ENCODE measurements at regions not wholly inside any gene's neighbourhood (a gene's known extent, or its start where the extent isn't known, plus 50 kb on each side); places are given as distances from the start of the nearest gene placed in this dataset.

DNA sequence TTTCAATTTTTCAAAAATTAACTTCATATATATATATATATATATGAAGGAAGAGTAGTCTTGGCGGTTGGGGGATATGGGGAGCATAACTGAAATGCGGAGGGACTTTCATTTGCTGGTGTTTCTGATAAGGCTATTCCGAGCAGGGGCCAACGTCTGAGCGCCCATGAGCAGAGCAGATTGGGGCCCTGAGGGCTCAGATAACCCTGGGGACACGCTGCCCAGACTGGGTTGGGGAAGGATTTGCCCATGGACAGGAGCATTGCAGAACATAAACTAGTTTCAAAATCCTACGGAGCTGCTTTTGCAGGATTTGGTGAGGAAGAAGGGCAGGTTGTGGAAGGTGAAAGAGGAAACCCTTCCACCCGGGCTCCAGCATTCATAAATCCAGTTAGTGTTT is 240.2 kb downstream of the IRX1 start:
- H3K9me3 Mint-ChIP-seq: no peaks in the 10 kb centered on the region
- intact Hi-C loops (cut with micrococcal nuclease): no loop called here
- no peaks in the 10 kb centered on the region for H3K4me1 Mint-ChIP-seq (ENCODE audit: low read depth)
- POLR2A ChIA-PET: no interaction called here
- H3K27ac Mint-ChIP-seq: no peak overlapping the region
- DNase-seq (no peak), ATAC-seq (no peak)
- H3K4me3 Mint-ChIP-seq: no peak overlapping the region
- H3K27me3 Mint-ChIP-seq: peaks cover 2% of the 10 kb centered on the region
- CTCF ChIA-PET: no interaction called here
- H3K36me3 Mint-ChIP-seq (ENCODE audit: low read depth): no peaks in the 10 kb centered on the region
- TF ChIP-seq, protein P1, sequence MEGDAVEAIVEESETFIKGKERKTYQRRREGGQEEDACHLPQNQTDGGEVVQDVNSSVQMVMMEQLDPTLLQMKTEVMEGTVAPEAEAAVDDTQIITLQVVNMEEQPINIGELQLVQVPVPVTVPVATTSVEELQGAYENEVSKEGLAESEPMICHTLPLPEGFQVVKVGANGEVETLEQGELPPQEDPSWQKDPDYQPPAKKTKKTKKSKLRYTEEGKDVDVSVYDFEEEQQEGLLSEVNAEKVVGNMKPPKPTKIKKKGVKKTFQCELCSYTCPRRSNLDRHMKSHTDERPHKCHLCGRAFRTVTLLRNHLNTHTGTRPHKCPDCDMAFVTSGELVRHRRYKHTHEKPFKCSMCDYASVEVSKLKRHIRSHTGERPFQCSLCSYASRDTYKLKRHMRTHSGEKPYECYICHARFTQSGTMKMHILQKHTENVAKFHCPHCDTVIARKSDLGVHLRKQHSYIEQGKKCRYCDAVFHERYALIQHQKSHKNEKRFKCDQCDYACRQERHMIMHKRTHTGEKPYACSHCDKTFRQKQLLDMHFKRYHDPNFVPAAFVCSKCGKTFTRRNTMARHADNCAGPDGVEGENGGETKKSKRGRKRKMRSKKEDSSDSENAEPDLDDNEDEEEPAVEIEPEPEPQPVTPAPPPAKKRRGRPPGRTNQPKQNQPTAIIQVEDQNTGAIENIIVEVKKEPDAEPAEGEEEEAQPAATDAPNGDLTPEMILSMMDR (IDR thresholded peaks at IDR 0.05): no peak

DNA sequence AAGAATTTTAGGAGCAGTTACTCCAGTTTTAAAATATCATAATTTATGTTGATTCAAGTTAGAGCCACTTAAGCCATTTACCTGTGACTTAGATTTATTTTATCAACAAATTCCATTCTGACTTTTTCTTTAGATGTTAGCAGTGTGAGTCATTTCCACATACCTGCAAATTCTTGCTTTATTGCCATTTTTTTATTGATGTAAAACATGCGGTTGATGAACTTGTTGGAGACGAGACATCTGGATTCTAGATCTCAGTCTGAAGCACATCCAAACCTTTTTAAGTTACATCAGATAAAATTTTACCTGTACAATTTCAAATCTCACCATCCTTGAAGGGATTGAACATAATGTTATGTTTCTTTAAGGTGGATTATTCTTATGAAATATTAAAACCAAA is 240.9 kb downstream of the IRX1 start:
- ATAC-seq (no peak), DNase-seq (no peak)
- intact Hi-C loops (cut with micrococcal nuclease): no loop called here
- TF ChIP-seq, protein P1 (IDR thresholded peaks at IDR 0.05): no peak
- no peaks in the 10 kb centered on the region for H3K4me1 Mint-ChIP-seq (ENCODE audit: low read depth)
- peaks cover 2% of the 10 kb centered on the region for H3K27me3 Mint-ChIP-seq
- H3K27ac Mint-ChIP-seq: no peak overlapping the region
- ChIA-PET POLR2A (no interaction called here), CTCF (no interaction called here)
- H3K4me3 Mint-ChIP-seq: no peak overlapping the region
- H3K9me3 Mint-ChIP-seq: no peaks in the 10 kb centered on the region
- H3K36me3 Mint-ChIP-seq (ENCODE audit: low read depth): no peaks in the 10 kb centered on the region

DNA sequence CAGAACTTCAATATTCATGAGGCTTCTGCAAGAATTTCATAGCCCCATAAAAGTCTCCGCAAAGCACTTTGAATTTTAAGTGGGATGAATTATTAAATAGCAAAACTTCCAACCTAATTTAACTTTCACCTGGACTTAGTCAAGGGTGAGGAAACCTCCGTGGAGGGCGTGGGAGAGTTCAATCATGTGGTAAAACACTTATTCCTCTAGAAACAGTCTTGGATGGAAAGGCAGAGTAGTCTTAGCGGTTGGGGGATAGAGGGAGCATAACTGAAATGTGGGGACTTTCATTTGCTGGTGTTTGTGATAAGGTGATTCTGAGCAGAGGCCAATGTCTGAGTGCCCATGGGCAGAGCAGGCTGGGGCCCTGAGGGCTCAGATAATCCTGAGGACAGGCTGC is 241.9 kb downstream of the IRX1 start:
- TF ChIP-seq, protein P1 (IDR thresholded peaks at IDR 0.05): no peak

DNA sequence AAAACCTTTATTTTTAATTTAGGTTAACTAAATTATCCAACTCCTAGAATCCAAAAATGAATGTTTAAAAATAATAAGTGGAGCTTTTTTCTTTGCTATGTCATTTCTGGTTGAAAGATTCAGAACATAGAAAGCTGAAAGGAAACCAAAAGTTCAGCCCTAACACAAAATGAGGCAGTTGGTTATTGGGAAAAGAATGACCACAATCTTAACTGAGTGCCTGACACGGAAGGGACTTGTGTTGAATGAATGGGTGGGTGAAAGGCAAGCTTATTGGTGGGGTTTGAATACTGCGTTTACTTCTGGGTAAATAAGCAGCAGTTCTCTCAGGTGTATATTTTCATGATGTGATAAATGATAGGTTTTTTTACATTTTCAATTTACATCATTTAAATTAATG is 243.5 kb downstream of the IRX1 start:
- H3K27me3 Mint-ChIP-seq: no peaks in the 10 kb centered on the region
- no peak for DNase-seq
- H3K27ac Mint-ChIP-seq: no peak overlapping the region
- H3K36me3 Mint-ChIP-seq (ENCODE audit: low read depth): no peaks in the 10 kb centered on the region
- CTCF ChIA-PET: no interaction called here
- no peaks in the 10 kb centered on the region for H3K4me1 Mint-ChIP-seq (ENCODE audit: low read depth)
- intact Hi-C loops (cut with micrococcal nuclease): no loop called here
- ATAC-seq: no peak
- no peaks in the 10 kb centered on the region for H3K9me3 Mint-ChIP-seq
- no peak overlapping the region for H3K4me3 Mint-ChIP-seq
- TF ChIP-seq, protein P1 (IDR thresholded peaks at IDR 0.05): no peak
- POLR2A ChIA-PET: no interaction called here

More for the DNA sequence above, 241.9 kb downstream of the IRX1 start:
- ChIA-PET POLR2A (no interaction called here), CTCF (no interaction called here)
- ATAC-seq (no peak), DNase-seq (no peak)
- no peak overlapping the region for H3K4me3 Mint-ChIP-seq
- intact Hi-C loops (cut with micrococcal nuclease): no loop called here
- no peaks in the 10 kb centered on the region for H3K36me3 Mint-ChIP-seq (ENCODE audit: low read depth)
- H3K27ac Mint-ChIP-seq: no peak overlapping the region
- no peaks in the 10 kb centered on the region for H3K4me1 Mint-ChIP-seq (ENCODE audit: low read depth)
- no peaks in the 10 kb centered on the region for H3K27me3 Mint-ChIP-seq
- H3K9me3 Mint-ChIP-seq: no peaks in the 10 kb centered on the region

DNA sequence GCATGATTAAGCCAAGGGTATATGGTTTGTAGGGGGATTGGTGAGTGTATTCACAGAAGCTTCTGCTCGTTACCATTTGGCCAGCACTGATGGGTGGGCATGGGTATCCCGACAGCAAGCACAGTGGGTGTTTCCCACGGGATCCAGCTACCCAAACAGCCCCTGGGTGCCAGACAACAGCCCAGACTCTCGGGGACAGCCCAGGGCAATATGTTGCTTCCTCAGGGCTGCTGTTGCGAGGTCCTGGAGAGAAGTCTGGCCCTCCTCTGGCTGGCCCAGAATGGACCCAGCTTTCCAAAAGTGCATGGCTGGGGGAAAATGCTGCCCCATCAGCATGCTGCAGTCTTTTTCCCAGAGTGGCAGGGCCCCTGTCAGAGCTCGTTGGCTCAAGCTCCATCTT is 247.0 kb downstream of the IRX1 start:
- no peak overlapping the region for H3K27ac Mint-ChIP-seq
- H3K4me1 Mint-ChIP-seq (ENCODE audit: low read depth): no peaks in the 10 kb centered on the region
- ATAC-seq (no peak), DNase-seq (no peak)
- ChIA-PET CTCF (no interaction called here), POLR2A (no interaction called here)
- no peak overlapping the region for H3K4me3 Mint-ChIP-seq
- no peaks in the 10 kb centered on the region for H3K27me3 Mint-ChIP-seq
- TF ChIP-seq, protein P1 (IDR thresholded peaks at IDR 0.05): no peak
- H3K36me3 Mint-ChIP-seq (ENCODE audit: low read depth): no peaks in the 10 kb centered on the region
- intact Hi-C loops (cut with micrococcal nuclease): no loop called here
- H3K9me3 Mint-ChIP-seq: peaks cover 2% of the 10 kb centered on the region
